NCI-H146 treated with DMSO at 0.1 percent for 48 hours (cell line): ENCODE measurements at regions not wholly inside any gene's neighbourhood (a gene's known extent, or its start where the extent isn't known, plus 50 kb on each side); places are given as distances from the start of the nearest gene placed in this dataset.

Source experiments
- DNase-seq: peaks from one replicate; lab custom pipeline; 2025; ENCODE audit not compliant: unreplicated experiment; lab: John Stamatoyannopoulos, UW

GRCh38 chr9:86662890-86663468 lies 284.3 kb downstream of the GAS1 start:
- no peak for DNase-seq

GRCh38 chr9:86660146-86660943 lies 287.0 kb downstream of the GAS1 start:
- no peak for DNase-seq

DNA sequence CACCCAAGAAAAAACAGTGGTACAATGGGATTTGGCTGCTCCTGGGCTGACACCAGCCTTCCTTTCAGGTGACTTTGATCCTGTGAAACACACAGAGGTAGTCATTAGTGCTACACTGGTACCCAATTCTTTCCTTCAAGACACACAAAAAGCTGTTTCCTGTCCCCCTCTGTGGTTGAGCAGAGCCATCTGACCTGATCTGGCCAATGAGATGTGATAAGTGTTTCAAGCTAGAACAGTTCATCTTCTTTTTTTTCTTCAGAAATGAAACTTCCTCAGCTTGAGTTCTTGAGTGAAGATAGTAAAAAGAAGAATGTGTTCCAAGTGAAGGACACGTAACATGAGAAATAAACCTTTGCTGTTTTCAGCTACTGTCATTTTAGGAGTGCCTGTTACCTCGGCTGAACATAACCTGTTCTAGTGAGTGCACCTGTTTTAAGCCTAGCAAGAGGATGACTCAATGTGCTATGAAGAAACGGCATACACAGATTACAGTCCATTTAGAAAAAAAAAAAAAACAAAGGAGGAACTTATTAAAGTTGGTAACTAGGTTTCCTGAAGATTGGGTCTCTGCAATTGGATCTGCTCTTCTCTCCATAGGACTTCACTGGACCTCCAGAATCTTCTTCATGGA lies 287.8 kb downstream of the GAS1 start:
- no peak for DNase-seq

DNA sequence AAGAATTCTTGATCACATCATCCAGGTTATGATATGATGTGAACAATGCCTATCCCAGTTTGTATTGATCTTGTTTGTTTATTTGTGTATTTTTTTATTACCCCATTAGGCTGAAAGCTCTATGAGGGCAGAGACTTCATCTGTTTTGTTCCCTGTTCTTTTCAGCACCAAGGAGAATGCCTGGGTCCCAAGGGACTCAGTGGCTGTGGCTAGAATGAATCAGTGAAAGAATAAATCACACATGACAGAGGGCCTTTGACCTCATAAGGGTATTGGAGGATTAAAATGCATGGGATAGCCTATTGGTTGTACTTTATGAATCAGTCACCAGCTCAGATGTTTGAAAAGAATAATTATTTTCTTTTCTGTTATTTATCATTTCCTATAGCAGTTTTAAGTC lies 292.2 kb downstream of the GAS1 start:
- no peak for DNase-seq

DNA sequence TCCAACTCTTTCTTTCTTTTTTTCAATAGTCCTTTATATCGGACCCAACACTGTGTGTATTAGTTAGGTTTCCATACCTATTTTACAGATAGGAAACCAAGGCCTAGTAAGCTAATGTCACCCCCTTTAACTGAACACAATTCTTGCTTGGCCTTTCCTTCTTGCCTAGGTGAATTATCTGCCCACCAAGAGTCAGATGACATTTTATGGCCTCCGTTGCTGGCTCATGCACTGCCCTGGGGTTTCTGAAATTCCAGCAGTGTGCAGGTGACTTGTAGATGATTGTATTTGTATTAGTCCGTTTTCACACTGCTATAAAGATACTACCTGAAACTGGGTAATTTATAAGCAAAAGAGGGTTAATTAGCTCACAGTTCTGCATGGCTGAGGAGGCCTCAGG lies 293.8 kb downstream of the GAS1 start:
- DNase-seq = no peak

- DNase-seq = no peak
Observed at GRCh38 chr9:86652736-86653135, 294.6 kb downstream of the GAS1 start.

GRCh38 chr9:86649913-86650312 lies 295.7 kb upstream of the TUT7 start:
- no peak for DNase-seq

GRCh38 chr9:86648828-86649170 lies 294.6 kb upstream of the TUT7 start:
- no peak for DNase-seq

- DNase-seq = no peak
Observed at GRCh38 chr9:86648156-86648827, 294.1 kb upstream of the TUT7 start.

- DNase-seq = no peak
Observed at GRCh38 chr9:86645303-86645702, 291.1 kb upstream of the TUT7 start.

- no peak for DNase-seq
Observed at GRCh38 chr9:86644675-86645034, 290.4 kb upstream of the TUT7 start.

GRCh38 chr9:86643946-86644674 lies 289.9 kb upstream of the TUT7 start:
- DNase-seq = no peak

DNA sequence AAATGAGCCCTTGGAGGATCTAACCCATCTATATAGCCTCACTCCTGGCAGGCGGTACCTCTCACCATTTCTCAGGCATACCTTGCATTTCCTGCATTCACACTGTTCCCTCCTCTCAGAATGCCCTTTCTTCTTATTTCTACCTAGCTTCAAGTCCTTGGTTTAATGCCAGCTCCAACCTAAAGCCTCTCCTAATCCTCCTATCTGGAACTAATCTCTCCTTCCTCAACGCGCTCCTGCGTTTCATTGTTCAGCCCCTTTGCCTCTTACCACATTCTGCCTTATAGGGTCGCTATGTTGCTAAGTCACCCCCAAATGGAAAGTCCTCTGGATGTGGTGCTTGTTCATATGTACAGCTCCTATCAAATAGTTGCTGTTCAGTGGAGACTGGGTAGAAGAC lies 288.5 kb upstream of the TUT7 start:
- no peak for DNase-seq

- DNase-seq = no peak
Observed at GRCh38 chr9:86641970-86642369, 287.8 kb upstream of the TUT7 start.

DNA sequence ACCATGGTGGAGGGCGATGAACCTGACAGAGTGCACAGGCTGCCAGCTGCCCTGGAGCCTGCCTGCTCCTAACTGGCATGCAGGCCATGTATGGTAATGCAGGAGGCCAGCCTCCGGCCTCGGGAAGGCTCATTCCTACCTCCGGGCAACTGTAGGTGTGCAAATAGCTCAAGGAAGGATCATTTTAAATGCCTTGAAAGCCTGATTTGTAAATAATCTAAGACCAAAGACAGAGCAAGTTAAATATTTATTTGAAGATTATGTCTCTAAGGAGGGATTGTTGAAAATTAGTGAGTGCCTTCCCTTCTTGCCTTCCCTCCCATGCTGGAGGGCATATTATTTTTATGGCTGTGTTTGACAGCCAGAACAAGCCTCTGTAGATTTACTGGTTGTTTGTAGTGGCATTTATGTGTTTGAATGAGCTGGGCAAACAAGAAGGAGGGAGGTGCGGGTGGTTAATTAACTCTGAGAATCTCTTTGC lies 285.7 kb upstream of the TUT7 start:
- no peak for DNase-seq

- DNase-seq = no peak
Observed at GRCh38 chr9:86639287-86639686, 285.1 kb upstream of the TUT7 start.

GRCh38 chr9:86638109-86638508 lies 283.9 kb upstream of the TUT7 start:
- DNase-seq = no peak

DNA sequence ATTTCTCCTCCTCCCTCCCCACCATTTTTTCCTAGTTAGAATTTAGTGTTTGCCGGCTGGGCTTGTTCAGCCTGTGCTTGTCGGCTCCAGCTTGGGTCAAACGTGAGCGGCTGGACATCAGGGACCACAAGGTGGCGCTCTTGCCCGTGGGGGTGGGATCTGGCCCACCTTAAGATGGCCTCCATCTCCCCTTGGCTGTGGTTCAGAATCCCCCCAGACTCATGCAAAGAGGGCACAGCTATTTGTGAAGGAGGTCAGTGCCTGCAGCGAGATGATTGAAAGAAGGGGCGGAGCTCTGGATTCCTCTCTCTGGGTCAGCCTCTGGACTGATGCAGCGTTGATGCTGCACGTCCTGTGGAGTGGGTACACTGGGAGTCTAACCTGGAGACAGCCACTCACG lies 283.3 kb upstream of the TUT7 start:
- no peak for DNase-seq

DNA sequence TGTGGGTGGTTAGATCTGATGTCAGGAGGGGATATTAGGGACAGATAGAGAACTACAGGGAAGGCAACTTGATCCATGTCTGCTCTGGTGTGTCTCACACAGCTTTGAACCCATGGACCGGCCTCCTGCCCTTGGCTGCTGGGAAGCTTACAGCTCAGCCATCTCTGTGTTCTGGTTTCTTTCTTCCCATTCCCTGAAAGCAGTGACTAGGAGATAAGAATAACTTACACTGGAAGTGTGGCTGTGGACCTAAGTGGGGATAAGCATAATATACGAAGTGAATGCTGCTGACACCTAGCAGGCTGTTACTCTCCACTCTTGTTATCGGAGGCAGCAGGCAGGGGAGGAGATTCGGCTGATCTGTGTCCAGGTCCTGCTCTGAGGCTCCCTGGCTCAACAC lies 282.3 kb upstream of the TUT7 start:
- no peak for DNase-seq

GRCh38 chr9:86636038-86636437 lies 281.8 kb upstream of the TUT7 start:
- no peak for DNase-seq

DNA sequence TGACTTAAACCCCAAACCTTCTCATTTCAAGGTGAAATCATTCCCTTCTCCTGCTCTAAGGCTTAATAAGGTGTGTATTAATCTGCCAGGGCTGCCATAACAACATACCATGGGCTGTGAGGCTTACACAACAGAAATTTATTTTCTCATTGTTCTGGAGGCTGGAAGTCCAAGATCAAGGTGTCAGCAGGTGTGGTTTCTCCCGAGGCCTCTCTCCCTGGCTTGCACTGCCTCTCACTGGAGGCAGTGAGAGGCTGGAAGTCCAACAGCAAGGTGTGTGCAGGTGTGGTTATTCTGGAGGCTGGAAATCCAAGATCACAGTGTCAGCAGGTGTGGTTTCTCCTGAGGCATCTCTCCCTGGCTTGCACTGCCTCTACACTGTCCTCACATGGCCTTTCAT lies 280.3 kb upstream of the TUT7 start:
- no peak for DNase-seq
